SK-N-SH treated with all-trans-retinoic acid at 6 μM for 48 hours (cell line): ENCODE measurements at regions not wholly inside any gene's neighbourhood (a gene's known extent, or its start where the extent isn't known, plus 50 kb on each side); places are given as distances from the start of the nearest gene placed in this dataset.

Experiments used
- ARNTL ChIP-seq: fragments of 450-650 bp; formaldehyde crosslinking; IDR thresholded peaks from 2 replicates; pipeline ENCODE4 v1.5.0; 2020; ENCODE audit warnings: low read depth, mild to moderate bottlenecking, moderate library complexity, borderline replicate concordance
- GLIS3 ChIP-seq: fragments of 250-450 bp; sonication (Bioruptor Pico); IDR thresholded peaks from 2 replicates; pipeline ENCODE4 v1.5.0; 2020; ENCODE audit warnings: mild to moderate bottlenecking, moderate library complexity
- ISL1 ChIP-seq: fragments of 250-450 bp; sonication (Bioruptor Pico); IDR thresholded peaks from 2 replicates; pipeline ENCODE4 v2.1.2; 2022; ENCODE audit warnings: mild to moderate bottlenecking, moderate library complexity
- TOX ChIP-seq: fragments of 250-450 bp; sonication (Bioruptor Pico); IDR thresholded peaks from 2 replicates; pipeline ENCODE4 v1.8.0; 2021; ENCODE audit warnings: mild to moderate bottlenecking, moderate library complexity, borderline replicate concordance
- ZFP3 ChIP-seq: fragments of 250-450 bp; sonication (Bioruptor Pico); IDR thresholded peaks from 2 replicates; pipeline ENCODE4 v1.5.0; 2020; ENCODE audit warnings: mild to moderate bottlenecking, moderate library complexity

- no peak for TF ChIP-seq ISL1 (CRISPR knock-in tag)
- TF ChIP-seq GLIS3 (CRISPR knock-in tag): no peak
- no peak for TF ChIP-seq ARNTL (CRISPR knock-in tag)
- no peak for TF ChIP-seq TOX (CRISPR knock-in tag)
- no peak for TF ChIP-seq ZFP3 (CRISPR knock-in tag)
These were observed 288.3 kb upstream of the PPFIA2 start for GRCh38 chr12:82047446-82047845.
